SK-N-SH (cell line): ENCODE measurements at regions not wholly inside any gene's neighbourhood (a gene's known extent, or its start where the extent isn't known, plus 50 kb on each side); places are given as distances from the start of the nearest gene placed in this dataset.

Experiments used
- CTCF ChIA-PET: fragments of 300-600, 350-600 bp; formaldehyde crosslinking; extraction: SDS; loops from one replicate; lab custom pipeline; 2021; lab: Yijun Ruan, JAX
- POLR2A ChIA-PET: fragments of 350-600 bp; sonication (Branson Sonifier 250); formaldehyde crosslinking; extraction: SDS; loops from one replicate; lab custom pipeline; 2020; ENCODE audit warnings: antibody characterized with exemption, inconsistent platforms; lab: Yijun Ruan, JAX
- DNase-seq: peaks from one replicate; pipeline ENCODE4 v3.0.0; 2012
- H2AFZ ChIP-seq: fragments of 200-600 bp; sonication (generic); 2 replicates; pipeline ENCODE4 v1.8.1; 2016; ENCODE audit warnings: antibody characterized with exemption, mild to moderate bottlenecking, low read depth
- H3F3A ChIP-seq: fragments of 200-600 bp; sonication (generic); replicated peaks from 2 replicates; pipeline ENCODE3; 2016; ENCODE audit warnings: antibody characterized with exemption, mild to moderate bottlenecking; ENCODE audit not compliant: insufficient read depth
- H3K27ac ChIP-seq, 2 experiments: fragments of 200-500 bp in 1 of 2; fragments of 200-600 bp in 1 of 2; sonication (Bioruptor generic) in 1 of 2; sonication (generic), shearing (Covaris generic) in 1 of 2; 2 replicates each; pipeline versions ENCODE4 v1.5.1 to v1.6.1; 2014 to 2016; ENCODE audit warnings: low read depth in 2 of 2, inconsistent platforms in 1 of 2, low read length in 1 of 2, mild to moderate bottlenecking in 1 of 2, mixed read lengths in 1 of 2
- H3K27me3 ChIP-seq: fragments of 200-600 bp; sonication (generic), shearing (Covaris generic); 2 replicates; pipeline ENCODE4 v1.6.1; 2016; ENCODE audit warnings: mixed run types; ENCODE audit not compliant: insufficient read depth
- H3K36me3 ChIP-seq, 2 experiments: fragments of 200-500 bp in 1 of 2; fragments of 200-600 bp in 1 of 2; sonication (Bioruptor generic) in 1 of 2; sonication (generic) in 1 of 2; replicated peaks in 1 of 2; 2 replicates each; pipeline versions ENCODE3 to v1.5.1; 2014 to 2016; ENCODE audit warnings: low read length in 1 of 2, mild to moderate bottlenecking in 1 of 2; ENCODE audit not compliant: insufficient read depth in 2 of 2, control insufficient read depth in 1 of 2
- H3K4me1 ChIP-seq, 2 experiments: fragments of 200-500 bp in 1 of 2; fragments of 200-600 bp in 1 of 2; sonication (Bioruptor generic) in 1 of 2; sonication (generic), shearing (Covaris generic) in 1 of 2; 2 replicates each; pipeline versions ENCODE4 v1.5.1 to v1.6.1; 2014 to 2016; ENCODE audit warnings: low read depth in 1 of 2, low read length in 1 of 2, mixed run types in 1 of 2; ENCODE audit not compliant: insufficient read depth in 2 of 2, control insufficient read depth in 1 of 2
- H3K4me2 ChIP-seq: fragments of 200-600 bp; sonication (generic), shearing (Covaris generic); 2 replicates; pipeline ENCODE4 v1.6.1; 2017; ENCODE audit warnings: mixed run types
- H3K4me3 ChIP-seq, 2 experiments: fragments of 200-500 bp in 1 of 2; fragments of 200-600 bp in 1 of 2; sonication (Bioruptor generic) in 1 of 2; sonication (generic), shearing (Covaris generic) in 1 of 2; 2 replicates each; pipeline versions ENCODE4 v1.5.1 to v1.8.1; 2014 to 2016; ENCODE audit warnings: low read depth in 2 of 2, inconsistent platforms in 1 of 2, low read length in 1 of 2, mild to moderate bottlenecking in 1 of 2, mixed read lengths in 1 of 2, moderate library complexity in 1 of 2
- H3K79me2 ChIP-seq: fragments of 200-600 bp; sonication (generic); 2 replicates; pipeline ENCODE4 v1.8.1; 2017; ENCODE audit warnings: mild to moderate bottlenecking; ENCODE audit not compliant: insufficient read depth
- H3K9ac ChIP-seq: fragments of 200-600 bp; sonication (generic); 2 replicates; pipeline ENCODE4 v1.6.1; 2017; ENCODE audit warnings: mixed run types
- H3K9me2 ChIP-seq: fragments of 200-600 bp; sonication (generic); 2 replicates; pipeline ENCODE4 v1.6.1; 2017; ENCODE audit warnings: mixed run types
- H3K9me3 ChIP-seq: fragments of 200-600 bp; sonication (generic); 2 replicates; pipeline ENCODE4 v1.6.1; 2017; ENCODE audit warnings: mixed run types, mild to moderate bottlenecking, moderate library complexity
- H4K20me1 ChIP-seq: fragments of 200-600 bp; sonication (generic); 2 replicates; pipeline ENCODE4 v1.6.1; 2017; ENCODE audit warnings: mild to moderate bottlenecking, mixed run types; ENCODE audit not compliant: insufficient read depth
- EP300 ChIP-seq, 2 experiments: IDR thresholded peaks; 2 replicates each; pipeline versions ENCODE4 v1.4.0 to v1.6.1; 2012; ENCODE audit warnings: borderline replicate concordance in 1 of 2, low read depth in 1 of 2, low read length in 1 of 2
- FOSL2 ChIP-seq: IDR thresholded peaks from 2 replicates; pipeline ENCODE4 v1.4.0; 2012; ENCODE audit warnings: low read depth, mild to moderate bottlenecking, moderate library complexity, borderline replicate concordance
- MAX ChIP-seq: IDR thresholded peaks from 2 replicates; pipeline ENCODE4 v1.4.0; 2012; ENCODE audit warnings: low read depth
- MEF2A ChIP-seq: IDR thresholded peaks from 2 replicates; pipeline ENCODE4 v1.4.0; 2012; ENCODE audit warnings: low read depth, borderline replicate concordance
- MXI1 ChIP-seq: IDR thresholded peaks from 2 replicates; pipeline ENCODE4 v1.6.1; 2012; ENCODE audit warnings: mild to moderate bottlenecking, low read depth, low read length, improper control_type of control experiment
- NFIC ChIP-seq: IDR thresholded peaks from 2 replicates; pipeline ENCODE4 v1.4.0; 2012; ENCODE audit warnings: borderline replicate concordance
- NRF1 ChIP-seq: IDR thresholded peaks from 2 replicates; pipeline ENCODE4 v1.6.1; 2012; ENCODE audit warnings: low read depth, mild to moderate bottlenecking, low read length
- PBX3 ChIP-seq: IDR thresholded peaks from 2 replicates; pipeline ENCODE4; 2012
- RCOR1 ChIP-seq: fragments of 150-350 bp; IDR thresholded peaks from 2 replicates; pipeline ENCODE4 v1.6.1; 2017; ENCODE audit warnings: antibody characterized with exemption, low read length
- REST ChIP-seq: IDR thresholded peaks from 2 replicates; pipeline ENCODE4 v1.6.1; 2012; ENCODE audit warnings: mild to moderate bottlenecking, low read depth, low read length, moderate library complexity
- RXRA ChIP-seq: IDR thresholded peaks from 2 replicates; pipeline ENCODE4 v1.4.0; 2012; ENCODE audit warnings: low read depth, mild to moderate bottlenecking, borderline replicate concordance
- SMC3 ChIP-seq: IDR thresholded peaks from 2 replicates; pipeline ENCODE4 v1.6.1; 2012; ENCODE audit warnings: low read depth, low read length, improper control_type of control experiment
- TEAD4 ChIP-seq: IDR thresholded peaks from 2 replicates; pipeline ENCODE4 v1.4.0; 2012; ENCODE audit warnings: mild to moderate bottlenecking, borderline replicate concordance; ENCODE audit not compliant: insufficient read depth
- USF1 ChIP-seq: IDR thresholded peaks from 2 replicates; pipeline ENCODE4 v1.4.0; 2012; ENCODE audit warnings: low read depth, borderline replicate concordance
- ZBTB33 ChIP-seq: IDR thresholded peaks from 2 replicates; pipeline ENCODE4 v1.4.0; 2012; ENCODE audit warnings: low read depth, borderline replicate concordance
- WGBS: methylation state at CpG from one replicate; pipeline ENCODE4 v1.1.6; 2017; ENCODE audit warnings: low lambda C conversion rate; 5-methylcytosine and 5-hydroxymethylcytosine counted together

- H3K36me3 ChIP-seq, result no peaks in the 10 kb centered on the region
- no peak overlapping the region for H3K9ac ChIP-seq
- peaks cover 0 to 5% of the 10 kb centered on the region in 2 experiments; a peak in 2 of 4 replicates for H3K4me1 ChIP-seq
- no peaks in the 10 kb centered on the region for H3F3A ChIP-seq
- no peaks in the 10 kb centered on the region for H3K79me2 ChIP-seq
- H4K20me1 ChIP-seq, result no peaks in the 10 kb centered on the region
- H3K9me3 ChIP-seq, result no peaks in the 10 kb centered on the region
- H3K9me2 ChIP-seq, result no peaks in the 10 kb centered on the region
- H3K4me3 ChIP-seq, result no peak overlapping the region
- DNase-seq, result no peak
- no peak overlapping the region for H2AFZ ChIP-seq
- TF ChIP-seq NRF1 (no peak), USF1 (no peak), NFIC (no peak), MXI1 (no peak), MAX (no peak)
- H3K27me3 ChIP-seq, result no peaks in the 10 kb centered on the region
- no peak overlapping the region for H3K27ac ChIP-seq
- WGBS, result 67% methylated on average over 3 of the region's 3 CpGs
- ChIA-PET CTCF (no interaction called here), POLR2A (no interaction called here)
- H3K4me2 ChIP-seq, result no peak overlapping the region
Measured at GRCh38 chr17:70857351-70857750, 688.0 kb downstream of the KCNJ2 start.

- ChIA-PET CTCF (no interaction called here), POLR2A (no interaction called here)
- no peaks in the 10 kb centered on the region for H3K27me3 ChIP-seq
- H2AFZ ChIP-seq, result no peak overlapping the region
- H3F3A ChIP-seq, result no peaks in the 10 kb centered on the region
- H3K9me2 ChIP-seq, result no peaks in the 10 kb centered on the region
- TF ChIP-seq MEF2A (no peak), EP300 (IDR thresholded peaks at IDR 0.05; ENCODE audit: borderline replicate concordance in 1 of 2, low read depth in 1 of 2, low read length in 1 of 2) (no peak), FOSL2 (no peak), SMC3 (no peak), MXI1 (no peak), REST (no peak), MAX (no peak), RXRA (no peak), RCOR1 (no peak), PBX3 (no peak), NFIC (no peak), ZBTB33 (no peak), TEAD4 (no peak)
- no peaks in the 10 kb centered on the region for H4K20me1 ChIP-seq
- H3K4me1 ChIP-seq, result peaks cover 0 to 5% of the 10 kb centered on the region in 2 experiments; a peak in 2 of 4 replicates
- H3K4me3 ChIP-seq, result no peak overlapping the region
- no peaks in the 10 kb centered on the region for H3K9me3 ChIP-seq
- DNase-seq, result no peak
- 10% methylated on average over 1 of the region's 1 CpG for WGBS
- no peaks in the 10 kb centered on the region for H3K79me2 ChIP-seq
- H3K27ac ChIP-seq, result no peak overlapping the region
- no peak overlapping the region for H3K4me2 ChIP-seq
- H3K36me3 ChIP-seq, result no peaks in the 10 kb centered on the region
- no peak overlapping the region for H3K9ac ChIP-seq
Measured at GRCh38 chr17:70859829-70860228, 690.5 kb downstream of the KCNJ2 start.
